NB4 (cell line): ENCODE measurements at regions not wholly inside any gene's neighbourhood (a gene's known extent, or its start where the extent isn't known, plus 50 kb on each side); places are given as distances from the start of the nearest gene placed in this dataset.
A peak's percentile ranks its signal among the peaks of the same experiment; 100 is the strongest.

Source experiments
- DNase-seq: peaks from one replicate; pipeline ENCODE4 v3.0.0; 2010; ENCODE audit warnings: low read depth
- H3K4me3 ChIP-seq: one replicate; pipeline ENCODE4 v1.5.1; 2011; ENCODE audit warnings: mild to moderate bottlenecking, low read depth, low read length, moderate library complexity
- CTCF ChIP-seq: IDR thresholded peaks from one replicate; pipeline ENCODE4 v1.5.1; 2012; ENCODE audit warnings: low read depth, low read length
- MAX ChIP-seq: IDR thresholded peaks from 2 replicates; pipeline ENCODE4 v1.6.1; 2011; ENCODE audit warnings: low read depth, low read length
- MYC ChIP-seq: IDR thresholded peaks from 2 replicates; pipeline ENCODE4 v1.6.1; 2011; ENCODE audit warnings: low read depth, low read length
- POLR2A ChIP-seq: IDR thresholded peaks from 2 replicates; pipeline ENCODE4 v1.6.1; 2011; ENCODE audit warnings: mild to moderate bottlenecking; ENCODE audit not compliant: insufficient read length; ENCODE audit errors: extremely low read depth

GRCh38 chr13:109396266-109396665 lies 390.1 kb downstream of the IRS2 start:
- H3K4me3 ChIP-seq = no peak overlapping the region
- TF ChIP-seq CTCF (no peak), MYC (no peak), POLR2A (no peak), MAX (no peak)
- no peak for DNase-seq

GRCh38 chr13:109395014-109395413 lies 391.4 kb downstream of the IRS2 start:
- no peak for DNase-seq
- TF ChIP-seq CTCF = no peak
- TF ChIP-seq MAX = no peak
- no peak for TF ChIP-seq POLR2A

GRCh38 chr13:109394311-109394988 lies 391.9 kb downstream of the IRS2 start:
- TF ChIP-seq MAX (no peak), POLR2A (no peak), CTCF (no peak), MYC (no peak)
- H3K4me3 ChIP-seq = no peak overlapping the region
- DNase-seq = no peak

More at GRCh38 chr13:109395014-109395413, 391.4 kb downstream of the IRS2 start:
- no peak overlapping the region for H3K4me3 ChIP-seq

GRCh38 chr13:109393045-109393444 lies 393.3 kb downstream of the IRS2 start:
- no peak overlapping the region for H3K4me3 ChIP-seq
- no peak for DNase-seq
- TF ChIP-seq MYC (no peak), CTCF (no peak), POLR2A (no peak), MAX (no peak)

GRCh38 chr13:109390391-109390790 lies 396.0 kb downstream of the IRS2 start:
- no peak for TF ChIP-seq MYC
- TF ChIP-seq MAX = no peak
- no peak for TF ChIP-seq POLR2A
- no peak for TF ChIP-seq CTCF
- no peak overlapping the region for H3K4me3 ChIP-seq
- peak; percentile 54 for DNase-seq
